BJ (cell line): ENCODE measurements at regions not wholly inside any gene's neighbourhood (a gene's known extent, or its start where the extent isn't known, plus 50 kb on each side); places are given as distances from the start of the nearest gene placed in this dataset.

Experiments used
- CTCF ChIA-PET: fragments of 350-600 bp; formaldehyde crosslinking; extraction: SDS; loops from one replicate; lab custom pipeline; 2021; ENCODE audit warnings: antibody characterized with exemption, inconsistent platforms; lab: Yijun Ruan, JAX
- POLR2A ChIA-PET: fragments of 300-600 bp; sonication (Branson Sonifier 250); formaldehyde crosslinking; extraction: SDS; loops from one replicate; lab custom pipeline; 2021; ENCODE audit warnings: antibody characterized with exemption; lab: Charles Lee
- DNase-seq: peaks from one replicate; pipeline ENCODE4 v3.0.0-alpha.2; 2011; ENCODE audit warnings: low read depth
- H3K27me3 ChIP-seq: 2 replicates; pipeline ENCODE4 v1.6.0; 2011; ENCODE audit warnings: low read length; ENCODE audit not compliant: control insufficient read depth, insufficient read depth
- H3K36me3 ChIP-seq: 2 replicates; pipeline ENCODE4 v1.5.1; 2011; ENCODE audit warnings: low read length; ENCODE audit not compliant: control insufficient read depth, insufficient read depth
- H3K4me3 ChIP-seq: 2 replicates; pipeline ENCODE4 v1.5.1; 2011; ENCODE audit warnings: low read depth, mild to moderate bottlenecking, control low read depth, low read length
- TF ChIP-seq, protein P1 (sequence below): IDR thresholded peaks from 2 replicates; pipeline ENCODE4 v1.5.1; 2011; ENCODE audit warnings: low read depth, mild to moderate bottlenecking, control low read depth, inconsistent platforms, low read length, moderate library complexity; ENCODE audit not compliant: insufficient read depth

DNA sequence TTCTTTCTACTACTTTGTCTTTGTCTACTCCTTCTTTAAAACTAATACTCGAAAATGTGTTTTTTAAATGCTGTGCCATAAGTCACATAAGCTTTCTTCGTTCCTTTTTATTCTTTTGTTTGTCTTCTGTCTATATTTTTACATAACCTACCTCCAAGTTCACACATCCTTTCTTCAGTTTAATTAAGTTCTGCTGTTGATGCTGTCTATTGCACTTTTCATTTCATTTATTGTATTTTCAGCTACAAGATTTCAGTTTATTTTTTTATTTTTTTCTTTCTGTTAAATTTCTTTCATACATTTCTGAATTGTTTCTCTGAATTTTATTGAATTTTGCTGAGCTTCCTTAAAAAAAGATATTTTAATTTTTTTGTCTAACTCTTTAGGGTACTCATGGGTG, 878.2 kb downstream of the MAT2B start:
- H3K4me3 ChIP-seq: no peak overlapping the region
- POLR2A ChIA-PET: no interaction called here
- DNase-seq: no peak
- TF ChIP-seq, protein P1, sequence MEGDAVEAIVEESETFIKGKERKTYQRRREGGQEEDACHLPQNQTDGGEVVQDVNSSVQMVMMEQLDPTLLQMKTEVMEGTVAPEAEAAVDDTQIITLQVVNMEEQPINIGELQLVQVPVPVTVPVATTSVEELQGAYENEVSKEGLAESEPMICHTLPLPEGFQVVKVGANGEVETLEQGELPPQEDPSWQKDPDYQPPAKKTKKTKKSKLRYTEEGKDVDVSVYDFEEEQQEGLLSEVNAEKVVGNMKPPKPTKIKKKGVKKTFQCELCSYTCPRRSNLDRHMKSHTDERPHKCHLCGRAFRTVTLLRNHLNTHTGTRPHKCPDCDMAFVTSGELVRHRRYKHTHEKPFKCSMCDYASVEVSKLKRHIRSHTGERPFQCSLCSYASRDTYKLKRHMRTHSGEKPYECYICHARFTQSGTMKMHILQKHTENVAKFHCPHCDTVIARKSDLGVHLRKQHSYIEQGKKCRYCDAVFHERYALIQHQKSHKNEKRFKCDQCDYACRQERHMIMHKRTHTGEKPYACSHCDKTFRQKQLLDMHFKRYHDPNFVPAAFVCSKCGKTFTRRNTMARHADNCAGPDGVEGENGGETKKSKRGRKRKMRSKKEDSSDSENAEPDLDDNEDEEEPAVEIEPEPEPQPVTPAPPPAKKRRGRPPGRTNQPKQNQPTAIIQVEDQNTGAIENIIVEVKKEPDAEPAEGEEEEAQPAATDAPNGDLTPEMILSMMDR: no peak
- no peaks in the 10 kb centered on the region for H3K36me3 ChIP-seq
- CTCF ChIA-PET: no interaction called here
- H3K27me3 ChIP-seq: no peaks in the 10 kb centered on the region

GRCh38 chr5:164392531-164392930, 887.1 kb downstream of the MAT2B start:
- DNase-seq: no peak
- CTCF ChIA-PET: no interaction called here
- Histone ChIP-seq H3K4me3 (no peak overlapping the region), H3K27me3 (no peaks in the 10 kb centered on the region), H3K36me3 (no peaks in the 10 kb centered on the region)
- POLR2A ChIA-PET: no interaction called here
- TF ChIP-seq, protein P1: no peak

- Histone ChIP-seq H3K4me3 (no peak overlapping the region), H3K27me3 (no peaks in the 10 kb centered on the region), H3K36me3 (no peaks in the 10 kb centered on the region)
- ChIA-PET CTCF (no interaction called here), POLR2A (no interaction called here)
- no peak for DNase-seq
- TF ChIP-seq, protein P1: no peak
Observed at GRCh38 chr5:164394686-164395194, 889.3 kb downstream of the MAT2B start.

- TF ChIP-seq, protein P1: no peak
- ChIA-PET CTCF (interaction anchor here (0.6 kb wide), 1 partner anchor 553 kb away, joined by 3 read pairs; no protein-coding TSS in a partner anchor), POLR2A (no interaction called here)
- no peak for DNase-seq
- H3K27me3 ChIP-seq: no peaks in the 10 kb centered on the region
- H3K4me3 ChIP-seq: no peak overlapping the region
- H3K36me3 ChIP-seq: no peaks in the 10 kb centered on the region
Observed at GRCh38 chr5:164412531-164412930, 907.1 kb downstream of the MAT2B start.

DNA sequence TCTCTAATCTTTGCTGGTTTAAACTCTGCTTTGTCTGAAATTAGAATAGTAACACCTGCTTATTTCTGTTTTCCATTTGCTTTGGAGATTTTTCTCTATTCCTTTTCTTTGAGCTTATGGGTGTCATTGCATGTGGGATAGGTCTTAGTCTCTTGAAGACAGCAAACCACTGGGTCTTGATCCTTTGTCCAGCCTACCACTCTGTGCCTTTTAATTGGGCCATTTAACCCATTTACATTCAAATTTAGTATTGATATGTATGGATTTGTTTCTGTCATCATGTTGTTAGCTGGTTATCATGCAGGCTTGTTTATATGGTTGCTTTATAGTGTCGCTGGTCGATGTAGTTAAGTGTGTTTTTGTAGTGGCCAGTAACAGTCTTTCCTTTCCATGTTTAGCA, 914.7 kb downstream of the MAT2B start:
- POLR2A ChIA-PET: no interaction called here
- Histone ChIP-seq H3K4me3 (no peak overlapping the region), H3K36me3 (no peaks in the 10 kb centered on the region), H3K27me3 (no peaks in the 10 kb centered on the region)
- no peak for DNase-seq
- TF ChIP-seq, protein P1: no peak
- CTCF ChIA-PET: no interaction called here
